Type B pancreatic cell (in vitro differentiated cells): ENCODE measurements at regions not wholly inside any gene's neighbourhood (a gene's known extent, or its start where the extent isn't known, plus 50 kb on each side); places are given as distances from the start of the nearest gene placed in this dataset.

Source experiments
- DNase-seq: peaks from one replicate; pipeline ENCODE4 v3.0.0; 2021; ENCODE audit warnings: mixed read lengths; ENCODE audit not compliant: unreplicated experiment; ENCODE audit errors: extremely low spot score
- H3K27ac Mint-ChIP-seq: 2 replicates; pipeline ENCODE4 v1.8.0; 2021; ENCODE audit warnings: mild to moderate bottlenecking, mixed read lengths
- H3K27me3 Mint-ChIP-seq: 2 replicates; pipeline ENCODE4 v1.8.0; 2021; ENCODE audit warnings: mixed read lengths
- H3K36me3 Mint-ChIP-seq: 2 replicates; pipeline ENCODE4 v1.8.0; 2021; ENCODE audit warnings: mixed read lengths
- H3K4me1 Mint-ChIP-seq: one replicate; pipeline ENCODE4 v1.8.0; 2021; ENCODE audit warnings: mixed read lengths; ENCODE audit not compliant: unreplicated experiment
- H3K4me3 Mint-ChIP-seq: 2 replicates; pipeline ENCODE4 v1.8.0; 2021; ENCODE audit warnings: mild to moderate bottlenecking, mixed read lengths
- H3K9me3 Mint-ChIP-seq: 2 replicates; pipeline ENCODE4 v1.8.0; 2021; ENCODE audit warnings: mixed read lengths
- CTCF ChIP-seq: fragments of 200-600 bp; sonication (generic); conservative IDR thresholded peaks from 2 replicates; pipeline ENCODE4 v1.5.0; 2021; ENCODE audit warnings: antibody characterized with exemption, mild to moderate bottlenecking

GRCh38 chr10:65396997-65397396 lies 1528.8 kb upstream of the LRRTM3 start:
- Mint-ChIP-seq H3K27ac (no peak overlapping the region), H3K9me3 (no peaks in the 10 kb centered on the region), H3K36me3 (no peaks in the 10 kb centered on the region), H3K27me3 (no peaks in the 10 kb centered on the region), H3K4me1 (no peaks in the 10 kb centered on the region), H3K4me3 (no peak overlapping the region)
- DNase-seq: no peak
- no peak for TF ChIP-seq CTCF

DNA sequence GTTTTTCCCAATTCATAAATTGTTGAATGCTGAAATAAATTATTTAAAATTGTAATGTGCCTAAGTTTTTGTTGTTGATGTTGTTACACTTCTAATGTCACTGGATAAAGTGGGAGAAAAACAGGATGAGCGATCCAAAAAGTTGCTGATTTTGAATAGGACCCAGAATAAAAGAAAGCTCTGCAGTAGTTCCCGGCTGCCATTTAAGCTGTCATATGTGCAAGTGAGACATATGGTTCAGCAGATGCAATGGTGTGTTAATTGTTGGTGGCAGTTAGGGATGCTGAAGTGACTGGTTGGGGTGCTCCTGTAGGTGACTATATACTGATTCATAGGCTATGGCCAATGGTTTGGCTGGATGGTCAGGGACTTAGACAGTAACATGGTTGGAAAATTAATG lies 1517.4 kb upstream of the LRRTM3 start:
- Mint-ChIP-seq H3K36me3 (no peaks in the 10 kb centered on the region), H3K4me1 (no peaks in the 10 kb centered on the region), H3K4me3 (no peak overlapping the region), H3K27me3 (no peaks in the 10 kb centered on the region), H3K9me3 (peaks cover 6% of the 10 kb centered on the region), H3K27ac (no peak overlapping the region)
- no peak for DNase-seq
- TF ChIP-seq CTCF: no peak

DNA sequence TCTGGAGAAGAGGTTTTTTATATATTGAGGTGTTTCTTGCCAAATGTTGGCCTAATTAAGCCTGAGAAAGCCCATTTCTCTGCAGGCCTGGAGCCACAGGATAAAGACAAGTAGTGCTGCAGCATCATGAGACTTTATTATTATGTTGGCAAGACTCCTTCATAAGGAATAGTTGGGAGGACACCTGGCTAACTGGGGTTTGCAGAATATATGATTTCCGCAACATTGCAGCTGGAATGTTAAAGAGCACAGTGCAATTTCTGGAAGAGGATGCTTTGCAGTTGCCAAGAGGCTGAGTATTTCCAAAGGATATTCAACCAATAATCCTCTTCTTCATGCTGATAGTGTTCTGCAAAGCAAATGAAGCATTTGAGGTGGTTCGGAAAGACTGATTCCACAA lies 1512.8 kb upstream of the LRRTM3 start:
- Mint-ChIP-seq H3K27ac (no peak overlapping the region), H3K9me3 (peaks cover 6% of the 10 kb centered on the region), H3K27me3 (no peaks in the 10 kb centered on the region), H3K36me3 (no peaks in the 10 kb centered on the region), H3K4me3 (no peak overlapping the region), H3K4me1 (no peaks in the 10 kb centered on the region)
- no peak for TF ChIP-seq CTCF
- DNase-seq: no peak

DNA sequence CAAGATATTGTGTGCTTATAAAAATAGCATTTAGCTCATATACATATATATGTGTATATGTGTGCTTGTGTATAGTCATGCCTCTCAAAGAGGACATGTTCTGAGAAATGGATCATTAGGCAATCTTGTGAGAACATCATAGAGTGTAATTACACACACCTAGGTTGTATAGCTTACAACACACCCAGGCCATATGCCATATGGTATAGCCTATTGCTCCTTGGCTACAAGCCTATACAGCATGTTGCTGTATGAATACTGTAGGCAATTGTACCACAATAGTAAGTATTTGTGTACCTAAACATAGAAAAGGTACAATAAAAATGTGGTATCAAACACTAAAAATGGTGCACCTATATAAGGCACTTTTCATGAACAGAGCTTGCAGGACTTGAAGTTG lies 1510.5 kb upstream of the LRRTM3 start:
- TF ChIP-seq CTCF: no peak
- Mint-ChIP-seq H3K9me3 (peaks cover 10% of the 10 kb centered on the region), H3K4me1 (no peaks in the 10 kb centered on the region), H3K36me3 (no peaks in the 10 kb centered on the region), H3K27me3 (no peaks in the 10 kb centered on the region), H3K27ac (no peak overlapping the region), H3K4me3 (no peak overlapping the region)
- no peak for DNase-seq

DNA sequence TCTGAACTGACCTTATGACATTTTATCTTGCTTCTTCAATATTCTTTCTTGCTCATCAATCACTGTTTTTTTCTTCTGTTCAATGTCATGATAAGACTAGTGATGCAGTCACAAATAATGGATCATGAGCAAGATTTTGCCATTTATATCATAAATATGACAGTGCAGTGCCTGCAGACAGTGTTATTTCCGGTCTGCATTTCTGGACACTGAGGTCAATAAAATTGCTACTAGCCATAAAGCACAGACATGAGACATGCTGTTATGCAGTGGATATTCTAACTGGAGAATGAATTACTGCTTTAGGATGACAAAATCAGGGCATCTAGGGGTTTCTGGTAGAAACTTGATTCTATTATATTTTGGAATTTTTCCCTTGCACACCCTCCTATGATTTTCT lies 1509.7 kb upstream of the LRRTM3 start:
- no peaks in the 10 kb centered on the region for H3K36me3 Mint-ChIP-seq
- H3K27ac Mint-ChIP-seq: no peak overlapping the region
- no peaks in the 10 kb centered on the region for H3K4me1 Mint-ChIP-seq
- DNase-seq: no peak
- no peaks in the 10 kb centered on the region for H3K27me3 Mint-ChIP-seq
- peaks cover 10% of the 10 kb centered on the region for H3K9me3 Mint-ChIP-seq
- H3K4me3 Mint-ChIP-seq: no peak overlapping the region
- TF ChIP-seq CTCF: no peak

DNA sequence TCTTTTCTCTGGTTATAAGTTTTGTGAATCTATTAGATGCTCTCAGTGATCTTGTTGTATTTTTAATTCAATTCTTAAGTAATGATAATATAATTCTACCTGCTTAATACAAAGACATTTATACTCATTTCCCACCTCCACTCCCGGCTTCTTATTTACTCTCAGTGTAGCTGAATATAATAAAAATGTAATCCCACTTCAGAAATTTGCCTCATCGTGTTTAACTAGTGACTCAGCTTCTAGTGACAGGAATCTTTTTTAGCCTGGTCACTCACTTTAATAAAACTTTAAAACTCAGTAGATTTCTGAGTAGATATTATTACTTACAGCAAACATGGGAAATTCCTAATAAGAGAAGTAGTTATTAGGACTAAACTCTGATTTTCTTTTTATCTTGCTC lies 1506.2 kb upstream of the LRRTM3 start:
- Mint-ChIP-seq H3K9me3 (peaks cover 4% of the 10 kb centered on the region), H3K27me3 (no peaks in the 10 kb centered on the region), H3K27ac (no peak overlapping the region), H3K4me3 (no peak overlapping the region), H3K4me1 (no peaks in the 10 kb centered on the region), H3K36me3 (no peaks in the 10 kb centered on the region)
- no peak for TF ChIP-seq CTCF
- DNase-seq: no peak
